ENCODE measurements at regions not wholly inside any gene's neighbourhood (a gene's known extent, or its start where the extent isn't known, plus 50 kb on each side); places are given as distances from the start of the nearest gene placed in this dataset.

DNA sequence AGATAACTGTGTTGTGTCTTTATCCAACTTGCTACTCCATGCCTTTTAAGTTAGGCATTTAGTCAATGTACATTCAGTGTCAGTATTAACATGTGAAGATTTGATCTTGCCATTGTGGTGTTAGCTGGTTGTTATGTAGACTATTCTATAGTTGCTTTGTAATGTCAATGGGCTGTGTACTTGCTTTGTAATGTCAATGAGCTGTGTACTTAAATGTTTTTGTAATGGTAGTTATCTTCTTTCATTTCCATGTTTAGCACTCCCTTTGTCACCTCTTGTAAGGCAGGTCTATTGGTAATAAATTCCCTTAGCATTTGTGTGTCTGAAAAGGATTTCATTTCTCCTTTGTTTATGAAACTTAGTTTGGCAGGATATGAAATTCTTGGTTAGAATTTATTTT lies 53.4 kb downstream of the MC4R start:
- Histone ChIP-seq H3K36me3 (ENCODE audit: insufficient read depth) (no peaks in the 10 kb centered on the region), H3K27ac (ENCODE audit: low read depth) (no peak overlapping the region), H3K4me3 (ENCODE audit: low read depth, low read length) (no peak overlapping the region), H3K4me1 (ENCODE audit: insufficient read depth) (no peaks in the 10 kb centered on the region)
- no peak for DNase-seq (ENCODE audit: extremely low spot score)

DNA sequence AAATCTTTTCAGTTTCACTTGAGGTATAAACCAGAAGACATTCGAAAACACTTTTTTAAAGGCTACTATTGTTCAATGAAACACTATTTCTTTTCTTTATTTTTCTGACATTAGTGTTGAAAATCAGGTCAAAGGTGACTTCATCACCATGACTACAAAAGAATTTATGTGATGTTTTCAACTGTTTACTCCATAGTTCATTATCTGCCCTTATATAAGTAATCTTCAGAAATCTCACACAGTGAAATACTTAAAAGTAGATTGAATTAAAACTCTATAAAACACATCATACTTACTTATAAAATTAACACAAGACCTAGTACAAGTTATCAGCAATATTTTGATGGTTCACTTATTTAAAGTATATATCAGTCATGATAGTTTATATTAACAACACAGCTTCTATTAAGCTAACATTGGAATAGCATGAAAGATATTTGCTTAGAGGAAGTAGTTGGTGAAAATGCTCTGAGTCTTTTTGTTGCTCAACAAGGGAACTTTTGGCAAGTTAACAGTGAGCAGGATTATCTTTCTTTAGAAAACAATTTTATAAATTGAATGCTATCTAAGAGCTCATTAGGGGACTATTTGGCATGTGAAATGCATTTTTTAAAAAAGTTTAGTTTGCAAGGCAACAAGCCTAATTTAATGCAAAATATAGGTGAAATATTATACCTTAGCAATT lies 60.8 kb downstream of the MC4R start:
- no peak overlapping the region for H3K4me3 ChIP-seq (ENCODE audit: low read depth, low read length)
- no peak overlapping the region for H3K27ac ChIP-seq (ENCODE audit: low read depth)
- H3K36me3 ChIP-seq (ENCODE audit: insufficient read depth), result no peaks in the 10 kb centered on the region
- DNase-seq (ENCODE audit: extremely low spot score), result no peak
- WGBS, result 74% methylated on average over 1 of the region's 1 CpG
- no peaks in the 10 kb centered on the region for H3K4me1 ChIP-seq (ENCODE audit: insufficient read depth)

DNA sequence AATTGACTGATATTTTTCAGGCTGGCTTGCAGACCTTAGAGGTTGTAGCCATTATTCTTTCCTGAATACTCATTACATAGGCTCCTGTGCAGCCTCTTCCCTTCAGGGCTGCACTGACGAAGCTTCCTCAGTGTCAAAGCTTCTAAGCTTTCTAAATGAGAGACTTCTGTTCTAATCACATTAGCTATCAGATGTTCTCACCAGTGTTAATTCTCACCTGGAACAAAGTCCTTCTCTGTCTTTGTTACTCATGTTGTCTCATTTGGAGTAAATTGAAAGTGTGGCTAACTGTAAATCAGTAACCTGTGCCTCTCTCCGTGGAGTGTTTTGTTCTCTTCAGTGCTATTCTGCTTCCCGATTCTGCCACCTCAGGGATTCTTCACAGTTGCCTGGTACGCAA lies 76.9 kb downstream of the MC4R start:
- no peak overlapping the region for H3K27ac ChIP-seq (ENCODE audit: low read depth)
- no peaks in the 10 kb centered on the region for H3K36me3 ChIP-seq (ENCODE audit: insufficient read depth)
- no peak for DNase-seq (ENCODE audit: extremely low spot score)
- 76% methylated on average over 4 of the region's 4 CpGs for WGBS
- no peaks in the 10 kb centered on the region for H3K4me1 ChIP-seq (ENCODE audit: insufficient read depth)
- H3K4me3 ChIP-seq (ENCODE audit: low read depth, low read length), result no peak overlapping the region

- no peak overlapping the region for H3K4me3 ChIP-seq (ENCODE audit: low read depth, low read length)
- DNase-seq (ENCODE audit: extremely low spot score), result no peak
- no peaks in the 10 kb centered on the region for H3K36me3 ChIP-seq (ENCODE audit: insufficient read depth)
- WGBS, result 84% methylated on average over 4 of the region's 4 CpGs
- H3K27ac ChIP-seq (ENCODE audit: low read depth), result no peak overlapping the region
- no peaks in the 10 kb centered on the region for H3K4me1 ChIP-seq (ENCODE audit: insufficient read depth)
Observed at GRCh38 chr18:60292186-60292585, 80.4 kb downstream of the MC4R start.

GRCh38 chr18:60279391-60279790 lies 93.2 kb downstream of the MC4R start:
- Histone ChIP-seq H3K4me1 (ENCODE audit: insufficient read depth) (no peaks in the 10 kb centered on the region), H3K36me3 (ENCODE audit: insufficient read depth) (no peaks in the 10 kb centered on the region), H3K4me3 (ENCODE audit: low read depth, low read length) (no peak overlapping the region), H3K27ac (ENCODE audit: low read depth) (no peak overlapping the region)
- no peak for DNase-seq (ENCODE audit: extremely low spot score)
- 52% methylated on average over 1 of the region's 1 CpG for WGBS

DNA sequence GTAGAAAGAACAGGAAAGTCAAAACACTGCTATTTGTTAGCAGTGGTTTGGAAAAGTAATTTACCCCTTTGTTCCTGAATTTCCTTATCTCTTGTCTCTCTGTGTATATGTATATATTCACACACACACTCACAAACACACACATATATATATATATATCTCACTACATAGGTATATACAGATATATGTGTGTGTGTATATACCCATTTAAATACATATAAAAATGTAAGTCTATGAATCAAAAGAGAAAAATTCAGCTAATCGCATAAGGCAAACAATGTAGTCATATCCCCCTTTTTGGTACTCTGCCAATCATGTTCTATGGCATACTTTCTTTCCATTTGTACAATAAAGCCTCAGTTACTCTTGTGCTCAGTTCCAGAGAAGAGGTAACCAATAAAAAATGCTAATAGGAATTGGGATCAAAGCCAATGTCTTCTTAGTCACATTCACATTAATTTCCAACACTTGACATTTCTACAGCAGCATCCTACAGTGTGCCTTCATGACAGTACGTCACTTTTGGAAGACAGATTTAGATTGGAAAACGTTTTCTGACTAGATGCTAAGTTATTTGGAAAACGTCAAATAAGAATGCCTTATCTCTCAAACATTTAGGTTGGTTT lies 94.6 kb downstream of the MC4R start:
- Histone ChIP-seq H3K36me3 (ENCODE audit: insufficient read depth) (no peaks in the 10 kb centered on the region), H3K27ac (ENCODE audit: low read depth) (no peak overlapping the region), H3K4me1 (ENCODE audit: insufficient read depth) (no peaks in the 10 kb centered on the region), H3K4me3 (ENCODE audit: low read depth, low read length) (no peak overlapping the region)
- 60% methylated on average over 4 of the region's 4 CpGs for WGBS
- DNase-seq (ENCODE audit: extremely low spot score), result no peak

- no peak for DNase-seq (ENCODE audit: extremely low spot score)
- no peak overlapping the region for H3K4me3 ChIP-seq (ENCODE audit: low read depth, low read length)
- WGBS, result 61% methylated on average over 4 of the region's 4 CpGs
- no peak overlapping the region for H3K27ac ChIP-seq (ENCODE audit: low read depth)
- H3K36me3 ChIP-seq (ENCODE audit: insufficient read depth), result no peaks in the 10 kb centered on the region
- H3K4me1 ChIP-seq (ENCODE audit: insufficient read depth), result no peaks in the 10 kb centered on the region
Observed at GRCh38 chr18:60267391-60268058, 105.0 kb downstream of the MC4R start.

GRCh38 chr18:60266558-60266957 lies 106.0 kb downstream of the MC4R start:
- no peaks in the 10 kb centered on the region for H3K4me1 ChIP-seq (ENCODE audit: insufficient read depth)
- 64% methylated on average over 5 of the region's 5 CpGs for WGBS
- H3K27ac ChIP-seq (ENCODE audit: low read depth), result no peak overlapping the region
- no peaks in the 10 kb centered on the region for H3K36me3 ChIP-seq (ENCODE audit: insufficient read depth)
- DNase-seq (ENCODE audit: extremely low spot score), result no peak
- no peak overlapping the region for H3K4me3 ChIP-seq (ENCODE audit: low read depth, low read length)

DNA sequence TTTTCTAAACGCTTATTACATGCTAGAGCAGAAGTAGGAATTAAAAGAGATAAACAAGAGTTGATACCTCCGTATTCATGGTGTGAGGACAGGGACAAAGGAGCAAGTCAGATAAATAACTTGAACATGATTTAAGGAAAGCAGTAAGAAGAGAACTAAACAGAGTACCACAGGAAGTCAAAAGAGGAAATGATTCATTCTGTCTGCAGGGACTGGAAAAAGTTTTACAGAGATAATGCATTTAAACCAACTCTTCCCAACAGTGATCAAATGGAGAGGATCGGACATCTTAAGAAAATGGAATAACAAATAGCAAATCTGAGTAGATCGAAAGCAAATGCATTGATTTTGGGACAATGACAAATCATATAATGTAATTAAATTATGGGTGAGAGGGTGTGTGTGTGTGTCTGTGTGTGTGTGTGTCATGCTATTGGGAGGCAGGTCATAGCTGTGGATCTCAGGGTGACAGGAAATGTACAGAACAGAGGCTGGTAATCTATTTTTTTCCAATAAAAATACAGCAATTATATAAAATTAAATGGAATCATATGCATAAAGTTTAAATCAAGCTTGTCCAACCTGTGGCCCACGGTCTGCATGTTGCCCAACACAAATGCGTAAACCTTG lies 113.4 kb downstream of the MC4R start:
- Histone ChIP-seq H3K4me1 (ENCODE audit: insufficient read depth) (no peaks in the 10 kb centered on the region), H3K36me3 (ENCODE audit: insufficient read depth) (no peaks in the 10 kb centered on the region), H3K27ac (ENCODE audit: low read depth) (no peak overlapping the region), H3K4me3 (ENCODE audit: low read depth, low read length) (no peak overlapping the region)
- 75% methylated on average over 6 of the region's 6 CpGs for WGBS
- DNase-seq (ENCODE audit: extremely low spot score), result no peak

GRCh38 chr18:60249388-60249787 lies 123.2 kb downstream of the MC4R start:
- Histone ChIP-seq H3K4me1 (ENCODE audit: insufficient read depth) (no peaks in the 10 kb centered on the region), H3K4me3 (ENCODE audit: low read depth, low read length) (no peak overlapping the region), H3K27ac (ENCODE audit: low read depth) (no peak overlapping the region), H3K36me3 (ENCODE audit: insufficient read depth) (no peaks in the 10 kb centered on the region)
- no peak for DNase-seq (ENCODE audit: extremely low spot score)
- WGBS, result 91% methylated on average over 8 of the region's 8 CpGs

DNA sequence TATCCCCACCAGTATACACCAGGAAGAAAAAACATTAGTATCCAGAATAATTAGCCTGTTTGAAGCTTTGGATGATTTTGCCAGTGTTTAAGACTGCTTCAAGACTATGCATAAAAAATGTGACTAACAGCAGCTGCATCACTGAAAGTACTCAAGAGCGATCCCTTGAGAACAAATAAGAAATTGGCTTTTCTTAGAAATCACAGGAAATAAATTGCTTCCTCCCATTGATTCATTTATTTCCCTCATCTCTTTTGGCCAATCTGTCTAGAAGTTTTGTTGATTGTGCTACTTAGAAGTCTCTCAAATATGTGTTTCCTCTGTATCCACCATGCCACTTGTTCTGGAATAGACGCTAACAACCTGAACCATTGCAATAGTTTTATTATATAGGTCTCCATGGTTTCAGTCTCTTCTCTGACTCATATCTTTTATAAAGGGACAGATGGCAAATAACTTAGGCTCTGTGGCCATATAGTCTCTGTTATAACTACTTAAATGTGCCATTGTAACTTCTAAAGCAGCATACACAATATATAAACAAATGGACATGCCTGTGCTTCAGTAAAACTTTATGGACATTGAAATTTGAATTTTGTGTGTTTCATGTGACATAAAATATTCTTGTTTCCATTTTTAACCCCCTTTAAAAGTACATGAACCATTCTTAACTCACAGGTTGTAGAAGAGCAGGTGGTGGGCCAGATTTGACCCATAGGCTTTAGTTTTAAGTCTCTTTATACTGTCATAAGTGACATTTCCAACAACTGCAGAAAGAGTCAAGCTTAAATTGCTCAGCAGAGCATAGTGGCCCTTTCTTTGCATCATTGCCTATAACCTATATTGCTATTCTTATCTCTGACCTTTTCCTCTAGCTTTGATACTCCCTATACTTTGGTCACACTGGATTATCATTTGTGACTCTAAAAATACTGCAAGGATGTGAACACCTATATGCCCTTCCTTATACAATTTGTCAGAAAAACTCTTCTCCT lies 123.9 kb downstream of the MC4R start:
- no peak for DNase-seq (ENCODE audit: extremely low spot score)
- H3K4me3 ChIP-seq (ENCODE audit: low read depth, low read length), result no peak overlapping the region
- no peaks in the 10 kb centered on the region for H3K4me1 ChIP-seq (ENCODE audit: insufficient read depth)
- WGBS, result 86% methylated on average over 2 of the region's 2 CpGs
- H3K27ac ChIP-seq (ENCODE audit: low read depth), result no peak overlapping the region
- H3K36me3 ChIP-seq (ENCODE audit: insufficient read depth), result no peaks in the 10 kb centered on the region

- DNase-seq (ENCODE audit: extremely low spot score), result no peak
- Histone ChIP-seq H3K36me3 (ENCODE audit: insufficient read depth) (no peaks in the 10 kb centered on the region), H3K27ac (ENCODE audit: low read depth) (no peak overlapping the region), H3K4me3 (ENCODE audit: low read depth, low read length) (no peak overlapping the region), H3K4me1 (ENCODE audit: insufficient read depth) (no peaks in the 10 kb centered on the region)
- WGBS, result 52% methylated on average over 3 of the region's 3 CpGs
Observed at GRCh38 chr18:60247103-60247502, 125.5 kb downstream of the MC4R start.

DNA sequence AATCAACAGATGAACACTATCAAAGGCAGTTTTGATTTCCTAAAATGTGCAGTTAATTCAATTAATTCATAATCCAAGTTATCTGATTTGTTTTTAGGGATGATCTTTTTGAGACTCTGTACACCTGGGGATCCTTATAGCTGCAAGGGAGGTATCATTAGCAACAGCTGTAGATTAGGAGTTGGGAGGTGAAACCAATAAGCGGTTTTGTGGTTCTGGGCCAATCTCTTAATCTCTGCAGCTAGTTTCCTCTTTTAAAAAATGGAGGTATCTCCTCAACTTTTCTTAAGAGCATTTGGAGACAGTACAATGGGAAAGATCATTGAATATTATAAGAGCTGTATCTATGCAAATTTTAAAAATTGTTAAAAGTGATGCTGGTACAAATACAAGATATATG lies 126.0 kb downstream of the MC4R start:
- Histone ChIP-seq H3K36me3 (ENCODE audit: insufficient read depth) (no peaks in the 10 kb centered on the region), H3K4me1 (ENCODE audit: insufficient read depth) (no peaks in the 10 kb centered on the region), H3K4me3 (ENCODE audit: low read depth, low read length) (no peak overlapping the region), H3K27ac (ENCODE audit: low read depth) (no peak overlapping the region)
- no peak for DNase-seq (ENCODE audit: extremely low spot score)
- 79% methylated on average over 1 of the region's 1 CpG for WGBS
